ENCODE measurements at regions not wholly inside any gene's neighbourhood (a gene's known extent, or its start where the extent isn't known, plus 50 kb on each side); places are given as distances from the start of the nearest gene placed in this dataset.

DNA sequence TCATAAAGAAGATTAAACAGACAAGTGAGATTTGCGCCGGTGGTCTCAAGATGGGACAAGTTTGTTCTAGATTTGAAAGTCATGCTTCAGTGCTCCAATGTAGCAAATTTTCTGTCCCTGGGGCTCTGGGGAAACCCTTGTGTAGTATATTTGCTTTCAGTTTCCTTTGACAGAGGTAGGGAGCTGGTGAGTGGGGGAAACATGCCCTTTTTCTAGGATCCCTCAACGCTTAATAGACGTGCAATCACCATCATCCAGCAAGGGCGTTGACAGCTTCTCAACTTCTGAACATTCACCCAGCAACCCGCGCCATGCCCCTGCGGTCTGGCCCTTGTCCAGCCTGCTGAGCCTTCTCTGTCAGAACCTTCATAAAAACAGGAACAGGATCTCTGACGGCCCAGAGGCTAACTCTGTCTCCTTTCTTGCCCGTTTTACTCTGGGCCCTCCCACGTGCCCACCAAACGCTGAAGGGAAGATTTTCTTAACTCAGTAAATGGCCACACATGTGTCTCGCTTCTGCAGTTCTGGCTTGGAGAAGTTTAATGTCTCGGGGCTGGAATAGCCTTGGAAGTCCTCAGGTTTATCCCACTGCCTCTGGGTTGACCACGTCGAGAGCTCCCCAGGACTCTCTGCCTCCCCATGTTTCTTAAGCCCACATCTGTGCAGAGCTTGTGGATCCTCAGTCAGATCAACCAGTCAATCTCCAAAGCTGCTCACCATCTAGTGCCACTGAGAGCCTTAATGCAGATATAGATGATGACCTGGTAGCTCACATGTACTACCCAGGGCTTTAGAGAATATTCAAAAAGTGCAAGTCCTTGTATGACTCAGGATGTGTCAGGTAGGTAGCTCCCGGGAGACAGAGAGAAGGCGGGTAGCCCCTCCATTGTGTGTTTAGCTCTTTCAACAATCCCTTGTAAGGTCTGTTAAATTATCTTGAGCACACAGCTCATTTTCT, 58.1 kb upstream of the CCND2 start:
- ChIA-PET CTCF (interaction anchor here (0.6 to 2.5 kb wide), 15 partner anchors 8 to 329 kb away, joined by 3 to 12 read pairs (median 4); no protein-coding TSS in a partner anchor), POLR2A (interaction anchor here (0.5 to 1.0 kb wide), 4 partner anchors 39 to 79 kb away, joined by 3 to 4 read pairs (median 3); no protein-coding TSS in a partner anchor)
- TF ChIP-seq, protein P1, sequence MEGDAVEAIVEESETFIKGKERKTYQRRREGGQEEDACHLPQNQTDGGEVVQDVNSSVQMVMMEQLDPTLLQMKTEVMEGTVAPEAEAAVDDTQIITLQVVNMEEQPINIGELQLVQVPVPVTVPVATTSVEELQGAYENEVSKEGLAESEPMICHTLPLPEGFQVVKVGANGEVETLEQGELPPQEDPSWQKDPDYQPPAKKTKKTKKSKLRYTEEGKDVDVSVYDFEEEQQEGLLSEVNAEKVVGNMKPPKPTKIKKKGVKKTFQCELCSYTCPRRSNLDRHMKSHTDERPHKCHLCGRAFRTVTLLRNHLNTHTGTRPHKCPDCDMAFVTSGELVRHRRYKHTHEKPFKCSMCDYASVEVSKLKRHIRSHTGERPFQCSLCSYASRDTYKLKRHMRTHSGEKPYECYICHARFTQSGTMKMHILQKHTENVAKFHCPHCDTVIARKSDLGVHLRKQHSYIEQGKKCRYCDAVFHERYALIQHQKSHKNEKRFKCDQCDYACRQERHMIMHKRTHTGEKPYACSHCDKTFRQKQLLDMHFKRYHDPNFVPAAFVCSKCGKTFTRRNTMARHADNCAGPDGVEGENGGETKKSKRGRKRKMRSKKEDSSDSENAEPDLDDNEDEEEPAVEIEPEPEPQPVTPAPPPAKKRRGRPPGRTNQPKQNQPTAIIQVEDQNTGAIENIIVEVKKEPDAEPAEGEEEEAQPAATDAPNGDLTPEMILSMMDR (IDR thresholded peaks at IDR 0.05; ENCODE audit: control extremely low read depth, extremely low read depth, low read depth, missing control alignments): no peak
- peak; percentile 70 for DNase-seq (ENCODE audit: extremely low spot score)

DNA sequence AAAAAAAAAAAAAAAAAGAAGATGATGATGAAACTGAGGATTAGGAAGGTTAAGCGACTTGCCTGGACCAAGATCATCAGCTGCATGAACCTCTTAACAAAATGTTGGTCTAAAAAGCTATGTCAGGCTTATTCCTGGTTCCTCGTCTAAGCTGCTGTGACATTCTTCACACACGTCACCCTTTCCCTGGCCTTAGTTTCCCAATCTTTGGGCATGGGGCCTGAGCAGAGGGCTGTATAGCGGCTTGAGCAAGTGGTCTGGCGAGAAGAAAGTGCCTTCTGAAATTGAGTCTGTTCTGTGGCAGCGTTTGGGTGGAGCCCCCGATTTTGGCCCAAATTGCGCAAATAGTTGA, 58.7 kb upstream of the CCND2 start:
- ChIA-PET POLR2A (interaction anchor here (0.6 kb wide), 1 partner anchor 39 kb away, joined by 3 read pairs; no protein-coding TSS in a partner anchor), CTCF (interaction anchor here (1.5 kb wide), 2 partner anchors 9 to 19 kb away, joined by 5 read pairs; no protein-coding TSS in a partner anchor)

DNA sequence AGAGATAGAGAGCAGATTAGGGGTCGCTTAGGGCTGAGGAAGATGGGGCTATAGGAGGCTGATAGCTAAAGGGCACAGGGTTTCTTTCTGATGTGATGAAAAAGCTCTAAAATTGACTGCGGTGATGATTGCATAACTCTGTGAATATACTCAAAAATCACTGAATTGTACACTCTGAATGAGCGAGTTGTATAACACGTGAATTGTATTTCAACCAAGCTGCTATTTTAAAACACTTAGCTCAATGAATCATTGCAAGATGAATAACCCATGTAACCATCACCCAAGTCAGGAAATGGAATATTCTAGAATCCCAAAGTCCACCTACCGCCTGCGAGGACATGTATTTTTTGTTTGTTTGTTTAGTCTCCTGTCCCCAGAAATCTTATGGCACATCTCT, 60.1 kb upstream of the CCND2 start:
- TF ChIP-seq, protein P1 (IDR thresholded peaks at IDR 0.05; ENCODE audit: control extremely low read depth, extremely low read depth, low read depth, missing control alignments): no peak
- POLR2A ChIA-PET: no interaction called here

More for the DNA sequence above, 58.7 kb upstream of the CCND2 start:
- DNase-seq (ENCODE audit: extremely low spot score): no peak
- TF ChIP-seq, protein P1 (IDR thresholded peaks at IDR 0.05; ENCODE audit: control extremely low read depth, extremely low read depth, low read depth, missing control alignments): no peak

DNA sequence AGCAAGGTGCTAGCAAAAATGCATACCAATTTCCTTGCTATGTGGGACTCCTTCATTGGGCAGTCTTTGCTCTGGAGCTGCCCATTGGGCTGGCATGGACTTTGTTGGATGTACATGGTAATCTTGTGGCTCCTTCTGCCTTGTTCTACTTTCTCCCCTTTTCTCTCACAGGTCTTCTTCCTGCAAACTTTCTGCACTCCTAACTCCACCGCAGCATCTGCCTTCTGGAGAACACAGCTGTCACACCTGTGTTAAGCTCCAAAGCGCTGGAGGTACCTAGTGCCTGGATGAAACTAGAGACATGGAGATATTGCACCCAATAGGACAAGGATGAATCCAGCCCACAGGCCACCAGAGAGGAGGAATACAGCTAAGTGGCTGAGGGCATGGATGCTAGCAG, 60.7 kb upstream of the CCND2 start:
- ChIA-PET CTCF (interaction anchor here (1.1 to 1.9 kb wide), 2 partner anchors 10 to 38 kb away, joined by 3 to 7 read pairs; no protein-coding TSS in a partner anchor), POLR2A (no interaction called here)
- TF ChIP-seq, protein P1 (IDR thresholded peaks at IDR 0.05; ENCODE audit: control extremely low read depth, extremely low read depth, low read depth, missing control alignments): no peak
- no peak for DNase-seq (ENCODE audit: extremely low spot score)

More for the DNA sequence above, 60.1 kb upstream of the CCND2 start:
- DNase-seq (ENCODE audit: extremely low spot score): no peak
- CTCF ChIA-PET: interaction anchor here (1.9 kb wide), 1 partner anchor 10 kb away, joined by 7 read pairs; no protein-coding TSS in a partner anchor

DNA sequence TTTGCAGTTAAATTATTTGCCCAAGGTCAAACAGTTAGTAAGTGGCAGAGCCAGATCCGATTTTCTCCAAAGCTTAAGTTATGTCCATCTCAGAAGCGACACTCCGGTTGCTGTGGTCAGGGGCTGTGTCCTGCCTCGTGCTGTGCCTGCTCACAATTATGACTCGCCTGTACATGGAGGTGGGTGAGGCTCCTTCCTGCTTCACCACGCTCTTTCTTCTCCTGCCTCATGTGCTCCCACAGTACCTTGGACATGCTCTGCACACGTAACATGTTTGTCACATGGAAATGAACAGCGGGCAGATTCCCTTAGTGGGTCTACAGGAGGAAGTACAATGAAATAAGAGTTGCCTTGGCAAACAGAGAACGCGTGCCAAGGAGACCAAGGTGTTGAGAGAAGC, 62.2 kb upstream of the CCND2 start:
- POLR2A ChIA-PET: no interaction called here

DNA sequence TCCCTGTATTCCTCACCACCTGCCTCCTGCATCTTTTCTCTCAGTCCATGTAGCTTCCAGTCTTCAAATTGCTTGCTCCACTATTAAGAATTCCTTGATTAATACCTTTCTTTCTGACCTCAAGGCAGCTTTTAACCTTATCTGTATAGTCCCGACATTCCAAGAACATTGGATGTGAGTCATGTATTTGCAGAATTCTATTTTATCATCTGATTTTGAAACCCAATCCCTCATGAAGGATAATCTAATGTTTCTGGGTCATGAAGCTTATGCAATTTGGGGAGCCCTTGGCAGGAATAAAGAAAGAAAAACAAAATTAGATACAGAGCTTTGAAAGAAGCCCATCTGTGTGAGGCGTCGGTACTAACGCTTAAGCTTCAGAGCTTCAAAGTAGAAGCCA, 63.4 kb upstream of the CCND2 start:
- TF ChIP-seq, protein P1 (IDR thresholded peaks at IDR 0.05; ENCODE audit: control extremely low read depth, extremely low read depth, low read depth, missing control alignments): no peak
- POLR2A ChIA-PET: interaction anchor here (0.7 kb wide), 1 partner anchor 67 kb away, joined by 5 read pairs; no protein-coding TSS in a partner anchor
- DNase-seq (ENCODE audit: extremely low spot score): no peak
- CTCF ChIA-PET: interaction anchor here (0.8 to 2.0 kb wide), 6 partner anchors 11 to 910 kb away, joined by 3 to 7 read pairs (median 4); no protein-coding TSS in a partner anchor

More for the DNA sequence above, 62.2 kb upstream of the CCND2 start:
- DNase-seq (ENCODE audit: extremely low spot score): no peak
- TF ChIP-seq, protein P1 (IDR thresholded peaks at IDR 0.05; ENCODE audit: control extremely low read depth, extremely low read depth, low read depth, missing control alignments): no peak
- CTCF ChIA-PET: interaction anchor here (1.5 kb wide), 1 partner anchor 13 kb away, joined by 3 read pairs; no protein-coding TSS in a partner anchor

All from GM10248 (cell line).